ENCODE measurements at regions not wholly inside any gene's neighbourhood (a gene's known extent, or its start where the extent isn't known, plus 50 kb on each side); places are given as distances from the start of the nearest gene placed in this dataset.

DNA sequence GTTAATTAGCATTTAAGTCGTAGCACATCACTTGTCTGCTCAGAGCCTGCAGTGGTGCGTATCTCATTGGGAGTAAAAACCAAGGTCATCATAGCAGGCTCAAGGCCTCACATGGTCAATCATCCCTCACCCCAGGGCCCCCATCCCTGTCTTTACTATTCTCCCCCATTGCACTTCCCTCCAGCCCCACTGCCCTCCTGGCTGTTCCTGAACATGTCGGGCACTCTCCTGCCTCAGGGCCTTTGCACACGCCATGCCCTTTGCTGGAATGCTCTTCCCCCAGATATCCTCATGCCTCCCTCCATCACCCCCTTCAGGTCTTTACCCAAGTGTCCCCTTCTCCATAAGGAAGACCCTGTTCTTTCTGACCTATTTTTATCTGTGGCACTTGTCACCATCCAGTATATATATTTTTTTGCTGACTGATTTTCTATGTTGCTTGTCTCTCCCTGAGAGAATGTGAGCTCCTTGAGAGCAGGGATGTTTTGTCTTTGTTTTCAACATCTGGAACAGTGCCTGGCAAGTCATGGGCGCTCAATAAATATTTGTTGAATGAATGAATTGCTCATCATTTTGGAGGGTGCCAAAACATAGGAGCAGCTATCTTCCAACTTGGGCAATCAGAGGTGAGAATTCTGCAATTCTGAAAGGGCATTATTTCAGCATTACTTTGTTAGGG, 74.1 kb upstream of the POU3F1 start:
- TF ChIP-seq, protein P1, sequence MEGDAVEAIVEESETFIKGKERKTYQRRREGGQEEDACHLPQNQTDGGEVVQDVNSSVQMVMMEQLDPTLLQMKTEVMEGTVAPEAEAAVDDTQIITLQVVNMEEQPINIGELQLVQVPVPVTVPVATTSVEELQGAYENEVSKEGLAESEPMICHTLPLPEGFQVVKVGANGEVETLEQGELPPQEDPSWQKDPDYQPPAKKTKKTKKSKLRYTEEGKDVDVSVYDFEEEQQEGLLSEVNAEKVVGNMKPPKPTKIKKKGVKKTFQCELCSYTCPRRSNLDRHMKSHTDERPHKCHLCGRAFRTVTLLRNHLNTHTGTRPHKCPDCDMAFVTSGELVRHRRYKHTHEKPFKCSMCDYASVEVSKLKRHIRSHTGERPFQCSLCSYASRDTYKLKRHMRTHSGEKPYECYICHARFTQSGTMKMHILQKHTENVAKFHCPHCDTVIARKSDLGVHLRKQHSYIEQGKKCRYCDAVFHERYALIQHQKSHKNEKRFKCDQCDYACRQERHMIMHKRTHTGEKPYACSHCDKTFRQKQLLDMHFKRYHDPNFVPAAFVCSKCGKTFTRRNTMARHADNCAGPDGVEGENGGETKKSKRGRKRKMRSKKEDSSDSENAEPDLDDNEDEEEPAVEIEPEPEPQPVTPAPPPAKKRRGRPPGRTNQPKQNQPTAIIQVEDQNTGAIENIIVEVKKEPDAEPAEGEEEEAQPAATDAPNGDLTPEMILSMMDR (IDR thresholded peaks at IDR 0.05), result no peak
- TF ChIP-seq POLR2AphosphoS5 (IDR thresholded peaks at IDR 0.05) (no peak), POLR2A (IDR thresholded peaks at IDR 0.05) (no peak)

All from breast epithelium (tissue), 3 donors.